ENCODE measurements at regions not wholly inside any gene's neighbourhood (a gene's known extent, or its start where the extent isn't known, plus 50 kb on each side); places are given as distances from the start of the nearest gene placed in this dataset.

- intact Hi-C loops (cut with DNase I, micrococcal nuclease), result loop anchor here in 1 of 2 donors (5.0 kb wide), 1 partner anchor 520 kb away; no protein-coding TSS in a partner anchor
- Histone ChIP-seq H3K4me1 (ENCODE audit: low read depth) (no peaks in the 10 kb centered on the region), H3K9me3 (no peaks in the 10 kb centered on the region), H3K36me3 (ENCODE audit: low read depth) (no peaks in the 10 kb centered on the region), H3K4me3 (no peak overlapping the region)
- no peak for TF ChIP-seq CTCF (IDR thresholded peaks at IDR 0.05)
- ATAC-seq (peak; percentile 66), DNase-seq (no peak)
Measured at GRCh38 chr1:227437495-227438008, 119.3 kb upstream of the CDC42BPA start.

DNA sequence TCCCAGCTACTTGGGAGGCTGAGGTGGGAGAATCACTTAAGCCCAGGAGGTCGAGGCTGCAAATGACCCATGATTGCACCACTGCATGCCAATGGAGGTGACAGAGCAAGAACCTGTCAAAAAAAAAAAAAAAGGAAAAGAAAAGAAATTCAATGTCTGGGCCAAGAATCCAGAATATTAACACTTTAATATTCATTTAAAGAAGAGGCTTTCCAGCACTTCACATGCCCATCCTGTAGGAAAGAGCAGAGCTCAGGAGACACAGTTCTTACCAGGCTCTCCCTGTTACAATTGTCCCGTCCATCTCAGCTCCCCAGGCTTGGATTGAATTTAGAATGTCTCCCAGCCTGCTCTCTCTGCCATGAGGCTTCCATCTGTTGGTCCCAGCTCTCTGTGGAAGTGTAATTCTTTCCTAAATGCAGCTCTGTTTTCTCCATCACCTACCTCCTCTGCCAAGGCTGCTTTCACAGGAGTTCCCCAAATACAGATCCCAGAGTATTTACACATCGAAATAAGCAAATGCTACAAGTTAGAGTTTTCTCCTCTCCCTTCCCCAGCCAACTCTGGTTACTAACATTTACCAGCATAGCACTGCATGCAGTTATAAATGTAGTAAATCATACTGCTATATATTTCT, 116.6 kb upstream of the CDC42BPA start:
- intact Hi-C loops (cut with DNase I, micrococcal nuclease), result loop anchor here in 1 of 2 donors (5.0 kb wide), 1 partner anchor 518 kb away; no protein-coding TSS in a partner anchor
- TF ChIP-seq CTCF (IDR thresholded peaks at IDR 0.05), result no peak
- no peak for DNase-seq
- Histone ChIP-seq H3K4me1 (ENCODE audit: low read depth) (no peaks in the 10 kb centered on the region), H3K36me3 (ENCODE audit: low read depth) (no peaks in the 10 kb centered on the region), H3K9me3 (no peaks in the 10 kb centered on the region), H3K4me3 (no peak overlapping the region)
- ATAC-seq, result no peak

DNA sequence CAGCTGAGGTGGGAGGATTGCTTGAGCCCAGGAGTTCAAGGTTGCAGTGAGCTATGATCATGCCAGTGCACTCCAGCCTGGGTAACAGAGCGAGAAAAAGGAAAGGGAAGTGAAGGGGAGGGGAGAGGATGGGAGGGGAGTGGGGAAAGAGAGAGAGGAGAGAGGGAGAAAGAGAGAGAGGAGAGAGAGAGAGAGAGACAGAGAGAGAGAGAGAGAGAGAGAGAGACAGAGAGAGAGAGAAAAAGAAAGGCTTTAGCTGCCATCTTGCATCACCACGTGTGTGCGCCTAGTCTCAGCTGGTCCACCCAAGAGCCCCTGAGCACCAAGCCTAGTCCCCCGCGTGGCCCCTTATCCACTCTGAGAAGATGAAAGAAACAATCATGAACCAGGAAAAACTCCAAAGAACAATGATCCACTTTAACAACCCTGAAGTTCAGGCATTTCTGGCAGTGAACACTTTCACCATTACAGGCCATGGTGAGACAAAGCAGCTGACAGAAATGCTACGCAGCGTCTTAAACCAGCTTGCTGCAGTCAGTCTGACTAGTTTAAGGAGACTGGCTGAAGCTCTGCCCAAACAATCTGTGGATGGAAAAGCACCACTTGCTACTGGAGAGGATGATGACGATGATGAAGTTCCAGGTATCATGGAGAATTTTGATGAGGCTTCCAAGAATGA, 115.5 kb upstream of the CDC42BPA start:
- no peak for TF ChIP-seq CTCF (IDR thresholded peaks at IDR 0.05)
- H3K9me3 ChIP-seq, result no peaks in the 10 kb centered on the region
- H3K4me1 ChIP-seq (ENCODE audit: low read depth), result peaks cover 5% of the 10 kb centered on the region
- intact Hi-C loops (cut with DNase I, micrococcal nuclease), result no loop called here
- no peak overlapping the region for H3K4me3 ChIP-seq
- H3K36me3 ChIP-seq (ENCODE audit: low read depth), result no peaks in the 10 kb centered on the region
- DNase-seq, result no peak
- no peak for ATAC-seq

DNA sequence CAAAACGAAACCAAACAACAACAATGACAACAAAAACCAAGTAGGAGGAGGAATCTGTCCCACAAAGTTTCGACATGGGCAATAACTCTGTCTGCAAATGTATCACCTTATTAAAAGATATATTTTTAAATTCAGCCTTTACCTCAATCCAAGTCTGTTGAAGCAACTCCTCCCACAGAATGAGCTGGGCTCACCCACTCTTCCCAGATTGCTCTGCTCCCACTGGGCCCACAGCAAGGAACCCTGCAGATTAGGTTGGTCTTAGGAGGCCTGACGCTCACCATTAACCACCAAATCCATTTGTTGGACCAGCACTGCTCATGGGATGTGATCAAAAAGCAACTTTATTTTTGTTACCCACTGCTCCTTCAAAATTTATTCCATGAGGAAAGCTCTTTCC, 114.7 kb upstream of the CDC42BPA start:
- Histone ChIP-seq H3K4me3 (no peak overlapping the region), H3K4me1 (ENCODE audit: low read depth) (peaks cover 11% of the 10 kb centered on the region), H3K36me3 (ENCODE audit: low read depth) (no peaks in the 10 kb centered on the region), H3K9me3 (no peaks in the 10 kb centered on the region)
- TF ChIP-seq CTCF (IDR thresholded peaks at IDR 0.05), result no peak
- DNase-seq (no peak), ATAC-seq (no peak)
- intact Hi-C loops (cut with DNase I, micrococcal nuclease), result no loop called here

- intact Hi-C loops (cut with DNase I, micrococcal nuclease), result no loop called here
Measured at GRCh38 chr1:227432181-227432535, 113.9 kb upstream of the CDC42BPA start.

More at GRCh38 chr1:227432181-227432535, 113.9 kb upstream of the CDC42BPA start:
- no peak for TF ChIP-seq CTCF (IDR thresholded peaks at IDR 0.05)
- H3K9me3 ChIP-seq, result no peaks in the 10 kb centered on the region
- no peak overlapping the region for H3K4me3 ChIP-seq
- H3K4me1 ChIP-seq (ENCODE audit: low read depth), result peaks cover 11% of the 10 kb centered on the region
- no peak for DNase-seq
- no peak for ATAC-seq
- H3K36me3 ChIP-seq (ENCODE audit: low read depth), result no peaks in the 10 kb centered on the region
